ENCODE measurements at regions not wholly inside any gene's neighbourhood (a gene's known extent, or its start where the extent isn't known, plus 50 kb on each side); places are given as distances from the start of the nearest gene placed in this dataset.

DNA sequence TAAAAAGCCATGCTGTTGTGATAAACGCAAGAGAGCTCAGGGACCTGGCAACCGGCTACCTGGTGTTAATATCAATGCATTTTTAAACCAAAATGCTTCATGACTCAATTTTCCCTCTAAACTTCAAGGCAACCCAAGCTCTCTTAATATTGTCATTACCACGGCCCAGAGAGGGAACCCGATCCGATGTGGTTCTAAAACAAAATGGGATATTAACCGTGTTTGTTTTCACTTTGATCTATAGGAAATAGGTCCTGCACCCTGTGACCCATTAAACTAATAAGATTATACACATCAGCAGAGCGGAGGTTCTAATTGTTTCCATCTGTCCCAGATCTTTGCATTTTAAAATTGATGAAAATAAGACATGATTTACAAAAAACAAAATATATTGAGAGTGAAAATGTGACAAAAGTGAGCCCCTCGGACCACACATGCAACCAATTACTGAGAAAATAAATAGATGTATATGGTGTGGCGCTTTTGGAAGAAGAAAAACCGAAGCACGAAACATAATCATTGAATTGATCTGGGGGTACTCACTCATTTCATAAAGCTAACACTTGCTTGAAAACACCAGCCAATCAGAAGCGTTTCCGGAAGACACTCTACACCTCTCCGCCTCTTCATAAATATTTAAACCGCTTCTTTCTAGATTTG, 290.3 kb upstream of the NFE2L3 start:
- DNase-seq (ENCODE audit: extremely low read depth, low read depth), result no peak

DNA sequence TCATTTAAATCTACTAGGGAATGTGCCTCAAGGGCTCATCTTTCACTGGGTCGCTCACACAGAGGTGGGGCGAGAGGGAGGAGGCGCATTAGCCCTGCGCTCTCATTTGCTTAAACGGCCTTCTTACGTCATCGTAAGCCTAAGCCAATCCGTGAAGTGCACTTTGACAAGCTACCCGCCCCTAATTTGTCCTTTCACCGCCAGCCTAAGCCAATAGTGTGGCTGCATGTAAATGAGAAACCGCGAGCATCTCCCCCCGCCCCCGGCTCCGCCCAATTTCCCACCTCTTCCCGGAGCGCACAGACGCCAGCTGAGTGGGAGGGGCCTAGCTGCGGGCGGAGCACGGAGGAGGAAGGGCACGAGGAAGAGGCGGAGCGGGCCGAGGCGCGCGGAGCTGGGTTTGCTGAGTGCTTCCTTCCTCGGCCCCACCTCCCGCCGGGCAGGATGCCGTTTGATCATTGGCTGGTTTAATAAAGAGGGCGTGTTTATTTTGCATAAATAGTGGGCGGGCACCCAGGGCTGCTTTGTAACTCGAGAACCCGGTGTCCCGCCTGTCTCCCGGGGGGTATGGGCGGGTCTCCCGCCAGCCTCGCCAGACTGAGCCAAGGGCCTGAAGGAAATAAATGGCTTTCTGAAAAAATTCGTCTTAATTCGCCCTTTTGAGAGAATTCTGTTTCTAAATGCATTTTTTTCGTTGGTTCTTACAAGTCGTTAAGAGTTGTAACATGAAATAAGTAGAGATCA, 289.6 kb upstream of the NFE2L3 start:
- DNase-seq (ENCODE audit: extremely low read depth, low read depth), result peak; percentile 100

DNA sequence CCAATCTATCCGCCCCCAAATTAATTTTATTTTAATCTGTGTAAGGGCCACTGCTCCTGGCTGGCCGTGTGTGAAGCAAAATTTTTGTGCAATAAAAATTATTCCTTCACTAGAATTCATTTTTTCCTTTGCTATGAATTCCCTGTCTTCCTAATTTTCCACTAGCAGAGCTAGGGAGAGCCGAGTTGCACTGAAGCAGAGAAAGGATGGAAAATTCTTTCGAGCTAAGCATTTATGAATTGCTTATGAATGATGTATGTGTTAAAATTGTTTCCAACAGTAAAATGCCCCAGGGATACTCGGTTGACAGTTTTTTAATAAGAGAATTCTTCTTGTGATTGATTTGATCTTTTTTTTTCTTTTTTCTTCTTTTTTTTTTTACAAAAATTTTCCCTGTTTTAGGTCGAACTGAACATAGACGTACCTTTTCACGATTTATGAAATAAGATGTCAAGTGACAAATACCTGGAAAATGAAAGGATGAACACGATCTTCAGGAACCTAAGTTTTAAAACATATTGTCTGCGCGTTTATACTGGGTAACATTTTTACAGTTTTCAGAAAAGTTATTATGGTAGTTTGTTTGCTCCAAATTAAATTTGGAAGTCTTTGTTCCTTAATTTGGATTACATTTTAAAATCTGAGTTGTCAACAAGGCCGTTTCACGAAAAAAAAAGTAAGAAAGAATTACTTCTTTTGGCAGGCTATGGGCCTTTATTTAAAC, 288.8 kb upstream of the NFE2L3 start:
- no peak for DNase-seq (ENCODE audit: extremely low read depth, low read depth)

DNA sequence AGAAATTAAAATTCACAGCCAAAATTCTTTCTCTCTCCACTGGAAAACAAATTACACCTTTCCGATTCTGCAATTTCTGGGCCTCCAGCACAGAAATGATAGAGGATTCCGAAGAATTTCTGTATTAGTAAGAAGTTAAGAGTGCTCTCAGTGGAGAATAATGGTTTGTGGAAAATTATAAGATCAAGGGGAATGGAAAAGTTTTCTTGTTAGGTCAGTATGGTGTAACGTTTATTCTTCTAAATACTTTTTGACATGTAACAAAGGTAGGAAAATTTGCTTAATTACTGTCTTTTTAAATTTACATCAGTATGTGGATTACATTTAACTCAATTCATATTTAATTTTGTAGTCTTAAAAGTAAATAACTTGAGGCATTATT, 288.3 kb upstream of the NFE2L3 start:
- no peak for DNase-seq (ENCODE audit: extremely low read depth, low read depth)

DNA sequence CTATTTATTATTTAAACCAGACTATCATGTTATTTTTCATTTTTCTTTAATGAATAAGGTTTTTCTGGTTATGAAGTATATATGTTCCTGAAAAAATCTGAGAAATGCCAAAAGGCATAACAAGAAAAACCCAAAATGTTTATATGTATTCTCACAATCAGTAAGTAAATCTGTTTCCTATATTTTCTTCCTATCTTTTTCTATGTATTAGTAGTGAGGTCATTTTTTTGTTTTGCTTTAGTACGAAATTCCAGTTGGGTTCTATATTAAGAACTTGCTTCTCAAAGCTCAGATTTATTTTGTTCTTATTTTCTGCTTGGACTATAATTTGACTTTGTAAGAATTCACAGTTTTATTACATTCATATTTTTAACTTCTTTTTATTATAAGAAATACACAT, 287.5 kb upstream of the NFE2L3 start:
- DNase-seq (ENCODE audit: extremely low read depth, low read depth), result no peak

DNA sequence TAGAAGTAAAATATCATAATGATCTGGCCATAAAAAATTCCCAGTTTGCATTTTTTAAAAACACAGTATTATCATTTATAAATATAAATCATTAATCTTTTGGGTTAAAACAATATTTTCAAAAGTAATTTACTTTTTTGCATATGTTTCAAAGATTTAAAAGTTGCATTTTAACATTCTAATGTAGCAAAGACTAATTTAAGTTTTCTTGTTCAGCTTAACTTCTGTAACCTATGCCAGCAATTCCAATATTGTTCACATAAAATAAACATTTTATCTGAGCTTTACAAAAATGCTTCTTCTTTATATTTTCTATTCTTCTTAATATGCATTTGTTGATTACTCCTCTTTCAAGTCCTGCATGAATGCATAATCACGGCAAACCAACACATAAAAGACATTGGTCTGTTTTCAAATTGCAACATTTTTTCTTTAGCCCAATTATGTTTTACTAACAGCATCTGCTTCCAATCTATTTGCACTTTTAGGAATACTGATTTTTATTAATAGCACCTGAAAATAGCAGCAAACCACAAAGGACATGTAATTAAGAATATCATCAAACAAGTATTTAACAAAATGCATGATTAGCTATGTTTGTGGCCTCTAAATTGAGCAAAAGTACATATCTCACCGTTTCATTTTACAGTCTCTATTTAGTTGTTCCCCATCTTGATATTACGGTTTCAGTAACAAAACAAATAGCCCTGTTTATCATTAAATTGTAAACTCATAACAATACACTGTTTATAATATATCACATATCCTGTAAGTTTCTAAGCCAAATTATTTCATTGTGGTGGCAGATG, 286.9 kb upstream of the NFE2L3 start:
- DNase-seq (ENCODE audit: extremely low read depth, low read depth), result no peak

DNA sequence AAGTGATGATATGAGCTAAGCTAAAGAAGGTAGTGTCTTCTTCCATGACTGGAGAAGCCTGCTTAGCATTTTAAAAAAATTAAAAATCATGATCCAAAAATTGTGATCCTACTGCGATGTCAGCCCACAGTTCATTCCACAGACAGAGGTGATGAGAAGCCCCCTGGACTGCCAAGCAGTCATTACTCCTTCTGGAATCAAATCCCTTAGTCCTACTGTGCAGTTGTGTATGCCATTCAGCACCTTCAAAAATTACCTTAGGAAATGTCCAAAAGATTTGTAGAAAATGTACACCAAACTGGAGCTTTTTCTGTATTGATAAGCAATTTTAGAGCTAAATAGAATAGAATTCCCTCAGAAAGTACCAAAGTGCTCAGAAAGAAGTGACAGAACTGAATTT, 283.5 kb upstream of the NFE2L3 start:
- no peak for DNase-seq (ENCODE audit: extremely low read depth, low read depth)

DNA sequence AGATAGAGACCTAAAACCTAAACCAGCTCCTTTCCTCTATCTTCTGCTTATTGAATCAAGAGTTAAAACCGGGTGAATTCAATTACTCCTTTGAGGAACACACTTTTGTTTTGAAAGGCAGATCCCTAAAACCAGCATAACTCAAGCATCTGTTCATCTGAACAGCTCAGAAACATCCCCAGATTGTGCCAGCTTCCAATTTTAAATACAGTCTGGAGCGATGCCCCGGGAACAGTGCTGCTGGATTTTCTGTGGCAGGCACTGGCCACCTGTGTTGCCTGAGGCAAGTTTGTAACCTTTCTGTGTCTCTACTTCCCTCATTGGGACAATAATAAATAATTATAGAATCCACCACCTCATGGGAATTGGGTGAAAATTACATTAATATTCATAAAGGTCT, 281.4 kb upstream of the NFE2L3 start:
- no peak for DNase-seq (ENCODE audit: extremely low read depth, low read depth)

DNA sequence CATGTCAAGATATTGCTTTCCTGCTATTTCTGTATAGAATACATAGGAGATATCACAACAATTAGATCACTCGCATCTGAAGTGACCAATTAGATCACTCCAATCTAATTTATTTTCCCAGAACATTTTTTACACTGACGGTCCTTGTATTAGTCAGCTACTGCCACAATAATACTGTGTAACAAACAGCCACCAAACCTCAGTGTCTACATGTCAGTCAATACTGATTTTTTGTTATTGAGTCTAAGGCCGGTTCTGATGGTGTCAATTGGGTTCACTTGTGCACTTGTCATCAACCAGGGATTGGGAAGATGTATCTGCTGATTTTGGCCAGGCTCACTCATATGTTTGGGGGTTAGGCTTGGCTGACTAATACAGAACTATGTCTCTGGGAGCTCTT, 275.9 kb upstream of the NFE2L3 start:
- DNase-seq (ENCODE audit: extremely low read depth, low read depth), result no peak

DNA sequence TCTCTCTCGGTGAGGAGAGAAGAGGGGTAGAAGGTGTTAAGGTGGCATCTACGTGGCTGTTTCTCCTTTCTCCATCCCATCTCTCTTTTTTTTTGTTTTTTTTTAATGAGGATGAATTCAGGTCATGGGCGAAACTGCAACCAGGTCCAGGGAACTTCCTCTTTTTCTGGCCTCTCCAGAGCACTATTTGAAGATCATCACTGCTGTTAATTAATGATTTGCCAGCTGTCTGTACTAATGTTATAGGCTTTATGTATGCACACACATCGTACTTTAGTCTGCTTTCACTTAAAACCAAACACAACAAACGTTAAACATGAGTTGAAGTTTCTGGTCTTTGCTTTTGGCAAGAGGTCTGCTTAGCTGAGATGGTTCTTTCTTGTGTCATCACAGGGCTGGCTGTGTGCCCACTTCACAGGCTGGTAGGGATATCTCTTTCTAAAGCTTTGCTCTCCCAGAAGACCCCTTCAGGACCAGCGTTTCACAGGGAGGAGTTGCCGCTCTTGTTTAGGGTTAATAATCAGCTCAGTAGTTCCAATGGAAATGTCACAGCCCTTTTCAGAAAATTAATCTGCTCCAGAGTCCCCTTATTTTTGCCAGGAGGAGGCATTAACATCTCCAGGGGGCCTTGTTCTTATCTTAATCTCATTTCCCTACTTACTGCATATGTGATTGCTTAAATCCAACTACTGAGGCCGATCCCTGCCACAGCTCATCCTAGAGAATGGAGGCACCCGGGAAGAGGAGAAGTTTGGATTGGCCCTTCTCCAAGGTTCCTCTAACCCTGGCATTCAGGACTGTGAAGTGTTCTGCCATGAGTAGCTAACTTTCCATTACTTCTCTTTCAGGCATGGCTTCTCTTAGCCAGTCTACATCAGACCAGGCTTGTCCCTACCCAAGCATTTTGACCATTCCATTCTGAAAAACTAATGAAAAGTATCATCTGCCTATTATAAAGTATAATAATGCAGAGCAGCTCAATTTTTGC, 273.9 kb upstream of the NFE2L3 start:
- no peak for DNase-seq (ENCODE audit: extremely low read depth, low read depth)

DNA sequence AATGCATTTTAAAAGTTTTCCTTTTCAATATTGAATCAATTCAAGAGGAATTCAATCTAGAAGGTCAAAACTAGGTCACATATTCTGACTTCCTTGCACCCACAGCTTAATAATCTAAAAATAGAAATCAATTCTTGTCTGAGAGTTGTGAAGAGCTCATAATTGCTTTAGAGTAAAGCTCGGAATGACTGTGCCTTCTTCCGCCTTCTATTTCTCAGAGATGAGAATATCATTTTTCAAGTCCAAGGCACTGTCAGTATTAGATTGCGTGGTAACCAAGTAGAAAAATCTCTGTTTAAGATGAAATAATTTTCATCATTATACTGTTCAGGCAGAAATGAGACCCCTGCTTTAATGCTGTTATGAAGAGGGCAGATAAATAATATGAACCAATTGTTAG, 272.2 kb upstream of the NFE2L3 start:
- DNase-seq (ENCODE audit: extremely low read depth, low read depth), result no peak

DNA sequence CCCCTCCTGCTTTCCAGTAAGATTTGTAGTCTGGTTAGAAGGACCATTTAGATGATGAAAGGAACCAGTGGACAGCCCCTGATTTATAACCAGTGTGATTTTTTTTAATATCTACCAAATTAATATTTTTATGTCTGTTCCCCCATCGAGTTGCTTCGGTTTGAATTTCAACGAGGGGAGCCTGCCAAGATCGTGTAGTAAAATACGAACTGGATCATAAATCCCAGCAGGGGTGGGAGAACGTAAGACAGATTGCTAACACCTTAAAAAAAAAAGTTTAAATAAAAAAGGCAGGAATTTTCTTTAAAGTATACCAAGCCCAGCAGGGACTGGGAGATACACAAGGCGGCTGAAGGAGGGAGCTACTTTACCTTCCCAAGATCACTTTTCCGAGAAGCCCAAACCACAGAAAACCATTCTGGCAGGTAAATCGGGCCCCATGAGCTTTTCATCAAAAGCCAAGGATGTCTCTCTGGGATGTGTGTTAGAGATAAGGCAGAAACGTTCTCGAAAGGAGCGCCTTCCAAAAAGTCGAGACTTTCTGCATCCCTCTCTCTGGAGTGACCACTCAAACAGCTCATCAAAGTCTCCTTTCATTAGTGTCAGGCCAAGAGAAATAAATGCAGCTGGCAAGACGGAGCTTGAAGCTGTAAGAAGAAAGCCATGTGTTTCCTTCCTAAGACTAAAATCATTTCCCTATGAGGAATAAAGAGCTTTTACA, 270.5 kb upstream of the NFE2L3 start:
- no peak for DNase-seq (ENCODE audit: extremely low read depth, low read depth)

DNA sequence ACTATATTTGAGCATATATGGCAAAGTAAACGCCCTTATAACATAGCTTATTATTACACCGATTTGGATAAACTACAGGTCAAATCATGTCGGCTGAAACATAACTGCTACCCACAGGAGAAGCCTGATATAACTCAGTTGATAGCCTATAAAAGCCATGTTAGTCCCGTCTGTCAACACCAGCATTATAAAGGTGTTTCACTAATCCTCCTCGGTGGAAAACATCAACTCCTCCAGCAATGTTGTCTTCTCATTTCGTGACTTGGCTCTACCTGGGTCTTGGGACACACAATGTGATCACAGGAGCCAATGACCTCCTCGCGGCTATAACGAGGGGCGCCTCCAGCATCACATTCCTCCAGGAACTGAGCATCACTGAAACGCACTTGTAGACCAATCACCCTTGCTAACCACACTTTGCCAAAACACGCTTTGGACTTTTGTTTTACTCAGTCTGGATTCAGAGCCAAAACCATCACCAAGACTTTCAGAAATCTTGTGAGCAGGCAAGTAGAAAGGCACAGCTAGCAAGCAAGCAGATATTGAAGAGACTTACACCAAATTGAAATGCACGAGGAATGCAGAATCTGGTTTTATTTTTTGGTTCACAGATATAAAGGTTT, 269.7 kb upstream of the NFE2L3 start:
- DNase-seq (ENCODE audit: extremely low read depth, low read depth), result no peak

DNA sequence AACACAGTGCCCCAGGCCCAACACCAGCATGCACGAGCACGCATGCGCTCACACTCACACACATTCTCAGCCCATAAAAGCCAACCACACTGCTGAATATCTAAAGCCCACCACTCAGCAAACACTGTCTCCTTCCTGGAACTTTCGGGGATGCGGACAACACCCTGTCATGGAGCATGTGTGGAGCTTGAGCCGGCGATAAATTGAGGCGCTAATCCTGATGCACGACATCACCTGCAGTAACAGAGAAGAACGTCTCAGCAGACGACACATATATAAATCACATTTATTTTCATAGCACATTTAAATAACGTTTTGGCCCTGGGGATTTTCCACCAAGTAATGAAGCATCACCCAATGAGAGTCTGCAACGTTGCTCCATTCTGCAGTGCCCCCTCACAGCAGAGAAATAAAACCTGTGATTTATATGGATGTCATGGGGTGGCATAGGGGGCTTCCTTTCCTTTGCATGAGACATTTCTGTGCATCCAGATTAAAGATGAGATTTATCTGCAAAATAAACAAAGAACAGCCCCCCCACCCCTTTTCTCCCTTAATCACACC, 267.7 kb upstream of the NFE2L3 start:
- DNase-seq (ENCODE audit: extremely low read depth, low read depth), result no peak

DNA sequence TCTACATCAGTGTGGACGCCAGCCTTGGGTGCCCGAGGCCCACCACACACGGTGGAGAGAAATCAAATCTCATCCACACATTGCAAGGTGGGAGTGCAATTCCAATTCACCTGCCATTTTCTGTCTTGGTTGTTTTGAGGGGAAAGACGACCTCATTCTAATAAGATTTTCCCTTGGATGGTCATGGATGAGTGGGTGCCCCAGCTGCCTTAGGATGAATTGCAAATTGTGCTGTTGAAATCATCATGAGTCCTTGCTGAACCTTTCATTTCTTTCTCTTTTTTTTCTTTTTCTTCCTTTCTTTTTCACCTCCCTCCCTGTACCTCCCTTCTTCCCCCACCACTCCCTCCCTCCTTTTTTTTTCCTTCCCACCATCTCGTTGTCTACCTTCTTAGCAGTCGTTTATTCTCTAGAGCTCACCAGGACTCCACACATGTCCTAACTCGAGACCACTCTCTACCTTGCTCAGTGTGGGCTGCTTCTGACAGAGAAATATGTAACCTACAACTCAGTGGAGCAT, 266.9 kb upstream of the NFE2L3 start:
- DNase-seq (ENCODE audit: extremely low read depth, low read depth), result no peak

DNA sequence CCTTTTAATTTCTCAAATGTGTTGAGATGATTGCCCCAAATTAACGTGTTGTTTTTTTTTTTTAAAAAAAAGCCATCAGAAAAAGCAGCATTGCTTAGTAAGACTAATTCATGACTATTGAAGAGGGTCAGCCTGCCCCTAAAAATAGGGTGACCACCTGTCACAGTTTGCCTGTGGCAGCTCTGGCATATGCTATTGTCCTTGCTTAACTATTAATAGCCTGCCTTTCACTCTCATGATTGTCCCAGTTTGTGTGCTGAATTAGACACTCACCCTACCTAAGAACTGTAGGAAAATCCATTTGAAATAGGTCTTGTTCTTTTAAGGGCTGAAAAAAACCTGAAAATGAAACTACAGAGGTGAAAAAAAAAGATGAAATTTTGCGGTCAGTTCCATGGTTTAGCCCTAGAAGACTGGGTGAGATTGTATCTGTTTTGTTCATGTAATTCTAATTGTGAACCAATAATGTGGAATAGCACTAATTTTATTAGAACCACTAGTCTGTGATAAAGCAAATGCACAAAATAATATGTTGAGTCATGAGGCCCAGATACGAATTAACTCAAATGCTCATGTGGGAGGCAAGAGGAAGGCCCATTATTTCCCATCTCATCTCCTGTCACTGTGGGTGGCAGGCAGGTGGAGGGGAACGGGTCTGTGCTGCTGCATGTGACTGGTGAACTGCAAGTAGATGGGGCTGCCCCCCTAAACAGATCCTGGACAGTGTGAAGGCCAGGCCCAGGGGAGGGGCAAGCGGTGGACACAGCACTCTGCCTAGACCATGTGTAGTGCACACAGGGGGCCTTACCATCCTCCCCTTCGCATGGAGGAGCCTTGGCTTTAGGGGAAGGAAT, 265.4 kb upstream of the NFE2L3 start:
- DNase-seq (ENCODE audit: extremely low read depth, low read depth), result no peak

DNA sequence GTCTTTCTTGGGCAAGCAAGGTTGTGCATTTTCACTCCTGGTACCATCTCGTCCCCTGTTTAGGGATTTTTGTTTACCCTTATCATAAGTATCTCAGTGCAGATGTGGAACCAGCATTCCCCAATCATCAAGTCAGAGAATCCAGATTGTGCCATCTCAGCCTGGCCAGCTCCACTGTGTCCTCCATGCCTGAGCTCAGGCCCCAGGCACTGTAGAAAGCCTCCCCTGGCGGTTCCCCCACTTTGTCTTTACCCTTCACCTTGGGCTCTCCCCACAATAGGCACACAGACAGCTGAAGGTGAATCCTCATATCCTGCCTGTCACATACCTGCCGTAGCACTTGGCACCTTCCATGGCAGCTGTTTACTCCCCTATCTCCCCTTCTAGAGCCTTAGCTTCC, 264.7 kb upstream of the NFE2L3 start:
- no peak for DNase-seq (ENCODE audit: extremely low read depth, low read depth)
